ENCODE measurements at regions not wholly inside any gene's neighbourhood (a gene's known extent, or its start where the extent isn't known, plus 50 kb on each side); places are given as distances from the start of the nearest gene placed in this dataset.
"Not testable (repeated sequence)": the region's sequence is repeated elsewhere in the genome, so short reads cannot be mapped to it uniquely, and the experiment has no call there.

- no peaks in the 10 kb centered on the region for H4K20me1 ChIP-seq (ENCODE audit: low read length)
- CTCF ChIA-PET = no interaction called here
These were observed 638.0 kb upstream of the VRK2 start for GRCh38 chr2:57408587-57408986.

GRCh38 chr2:57417007-57417406 lies 629.6 kb upstream of the VRK2 start:
- H3K9me2 ChIP-seq (replicated peaks; ENCODE audit: low read length) = no peaks in the 10 kb centered on the region

More at GRCh38 chr2:57408587-57408986, 638.0 kb upstream of the VRK2 start:
- Histone ChIP-seq H2AFZ (ENCODE audit: low read length) (no peak overlapping the region), H3K9ac (ENCODE audit: low read length) (no peak overlapping the region), H3K36me3 (ENCODE audit: low read depth, low read length) (no peaks in the 10 kb centered on the region), H3K79me2 (ENCODE audit: low read length) (no peaks in the 10 kb centered on the region), H3F3A (ENCODE audit: low read length, unreplicated experiment) (no peaks in the 10 kb centered on the region), H3K27me3 (ENCODE audit: low read length) (peaks cover 13% of the 10 kb centered on the region; the same call in 1 of the 2 replicates), H3K27ac (ENCODE audit: low read length) (no peak overlapping the region), H3K9me3 (ENCODE audit: low read length) (no peaks in the 10 kb centered on the region), H3K9me2 (replicated peaks; ENCODE audit: low read length) (no peaks in the 10 kb centered on the region), H3K4me2 (ENCODE audit: low read length) (no peak overlapping the region), H3K4me3 (ENCODE audit: low read length) (no peak overlapping the region), H3K4me1 (ENCODE audit: insufficient read depth, low read length) (no peaks in the 10 kb centered on the region)
- POLR2A ChIA-PET (ENCODE audit: unreplicated experiment) = no interaction called here
- TF ChIP-seq EZH2phosphoT487 (IDR thresholded peaks at IDR 0.05; ENCODE audit: borderline replicate concordance, low read length) (no peak), EZH2 (IDR thresholded peaks at IDR 0.05; ENCODE audit: low read length, unreplicated experiment) (no peak)
- TF ChIP-seq, protein P1, sequence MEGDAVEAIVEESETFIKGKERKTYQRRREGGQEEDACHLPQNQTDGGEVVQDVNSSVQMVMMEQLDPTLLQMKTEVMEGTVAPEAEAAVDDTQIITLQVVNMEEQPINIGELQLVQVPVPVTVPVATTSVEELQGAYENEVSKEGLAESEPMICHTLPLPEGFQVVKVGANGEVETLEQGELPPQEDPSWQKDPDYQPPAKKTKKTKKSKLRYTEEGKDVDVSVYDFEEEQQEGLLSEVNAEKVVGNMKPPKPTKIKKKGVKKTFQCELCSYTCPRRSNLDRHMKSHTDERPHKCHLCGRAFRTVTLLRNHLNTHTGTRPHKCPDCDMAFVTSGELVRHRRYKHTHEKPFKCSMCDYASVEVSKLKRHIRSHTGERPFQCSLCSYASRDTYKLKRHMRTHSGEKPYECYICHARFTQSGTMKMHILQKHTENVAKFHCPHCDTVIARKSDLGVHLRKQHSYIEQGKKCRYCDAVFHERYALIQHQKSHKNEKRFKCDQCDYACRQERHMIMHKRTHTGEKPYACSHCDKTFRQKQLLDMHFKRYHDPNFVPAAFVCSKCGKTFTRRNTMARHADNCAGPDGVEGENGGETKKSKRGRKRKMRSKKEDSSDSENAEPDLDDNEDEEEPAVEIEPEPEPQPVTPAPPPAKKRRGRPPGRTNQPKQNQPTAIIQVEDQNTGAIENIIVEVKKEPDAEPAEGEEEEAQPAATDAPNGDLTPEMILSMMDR (conservative IDR thresholded peaks at IDR 0.05; ENCODE audit: low read depth, low read length) = no peak
- BruUV-seq (replicated peaks) = no TSS peak
- DNase-seq = no peak
- intact Hi-C loops (cut with micrococcal nuclease) = no loop called here
- no peak for ATAC-seq

GRCh38 chr2:57418859-57419346 lies 627.7 kb upstream of the VRK2 start:
- H4K20me1 ChIP-seq (ENCODE audit: low read length); H3K4me3 ChIP-seq (ENCODE audit: low read length); H3K9ac ChIP-seq (ENCODE audit: low read length); H3K9me3 ChIP-seq (ENCODE audit: low read length); H3K4me1 ChIP-seq (ENCODE audit: insufficient read depth, low read length); H3K36me3 ChIP-seq (ENCODE audit: low read depth, low read length); H3K27ac ChIP-seq (ENCODE audit: low read length); H3K79me2 ChIP-seq (ENCODE audit: low read length); BruUV-seq (replicated peaks); DNase-seq; H3K4me2 ChIP-seq (ENCODE audit: low read length); intact Hi-C loops (cut with micrococcal nuclease); POLR2A ChIA-PET (ENCODE audit: unreplicated experiment); H3F3A ChIP-seq (ENCODE audit: low read length, unreplicated experiment); H3K9me2 ChIP-seq (replicated peaks; ENCODE audit: low read length); ATAC-seq; CTCF ChIA-PET; H2AFZ ChIP-seq (ENCODE audit: low read length): not testable (repeated sequence)
- peaks cover 20% of the 10 kb centered on the region; the same call in 1 of the 2 replicates for H3K27me3 ChIP-seq (ENCODE audit: low read length)

More at GRCh38 chr2:57417007-57417406, 629.6 kb upstream of the VRK2 start:
- Histone ChIP-seq H4K20me1 (ENCODE audit: low read length) (no peaks in the 10 kb centered on the region), H3K4me3 (ENCODE audit: low read length) (no peak overlapping the region), H3K27me3 (ENCODE audit: low read length) (peaks cover 20% of the 10 kb centered on the region; the same call in 1 of the 2 replicates), H3K36me3 (ENCODE audit: low read depth, low read length) (no peaks in the 10 kb centered on the region), H3K9ac (ENCODE audit: low read length) (no peak overlapping the region), H2AFZ (ENCODE audit: low read length) (no peak overlapping the region), H3K79me2 (ENCODE audit: low read length) (no peaks in the 10 kb centered on the region), H3K27ac (ENCODE audit: low read length) (no peak overlapping the region), H3K4me1 (ENCODE audit: insufficient read depth, low read length) (no peaks in the 10 kb centered on the region), H3F3A (ENCODE audit: low read length, unreplicated experiment) (no peaks in the 10 kb centered on the region), H3K4me2 (ENCODE audit: low read length) (no peak overlapping the region), H3K9me3 (ENCODE audit: low read length) (no peaks in the 10 kb centered on the region)
- ChIA-PET CTCF (no interaction called here), POLR2A (ENCODE audit: unreplicated experiment) (interaction anchor here (0.7 kb wide), 1 partner anchor 424 kb away, joined by 5 read pairs; no protein-coding TSS in a partner anchor)
- intact Hi-C loops (cut with micrococcal nuclease) = no loop called here
- BruUV-seq (replicated peaks) = no TSS peak
- DNase-seq = no peak
- ATAC-seq = no peak
- TF ChIP-seq EZH2 (IDR thresholded peaks at IDR 0.05; ENCODE audit: low read length, unreplicated experiment) (no peak), EZH2phosphoT487 (IDR thresholded peaks at IDR 0.05; ENCODE audit: borderline replicate concordance, low read length) (no peak)
- TF ChIP-seq, protein P1 (conservative IDR thresholded peaks at IDR 0.05; ENCODE audit: low read depth, low read length) = no peak
